Sigmoid colon (tissue), 6 donors: ENCODE measurements at regions not wholly inside any gene's neighbourhood (a gene's known extent, or its start where the extent isn't known, plus 50 kb on each side); places are given as distances from the start of the nearest gene placed in this dataset.
A peak's percentile ranks its signal among the peaks of the same experiment; 100 is the strongest.
"Not testable (repeated sequence)": the region's sequence is repeated elsewhere in the genome, so short reads cannot be mapped to it uniquely, and the experiment has no call there.

ENCODE experiments used
- DNase-seq: peaks from one replicate; pipeline ENCODE4 v3.0.0-alpha.2; 2019
- H3K27ac ChIP-seq, 4 donors: fragments of 200-600 bp; sonication (generic); one replicate each; pipeline ENCODE4 v1.5.1; 2016 to 2019; ENCODE audit warnings: mild to moderate bottlenecking in 1 of 4
- H3K27me3 ChIP-seq, 3 donors: fragments of 200-600 bp; sonication (generic); one replicate each; pipeline ENCODE4 v1.5.1; 2019; ENCODE audit warnings: mild to moderate bottlenecking in 1 of 3
- H3K36me3 ChIP-seq, 4 donors: fragments of 200-600 bp; sonication (generic); one replicate each; pipeline ENCODE4 v1.5.1; 2016 to 2019
- H3K4me1 ChIP-seq, 4 donors: fragments of 200-600 bp; sonication (generic); one replicate each; pipeline ENCODE4 v1.5.1; 2017 to 2019
- H3K4me3 ChIP-seq, 4 donors: fragments of 200-600 bp; sonication (generic); one replicate each; pipeline ENCODE4 v1.5.1; 2017 to 2019; ENCODE audit warnings: mild to moderate bottlenecking in 2 of 4, moderate library complexity in 1 of 4
- H3K9me3 ChIP-seq, 4 donors: fragments of 200-600 bp in 3 of 4; sonication (generic) in 3 of 4; one replicate each; pipeline versions ENCODE4 v1.5.1 to v1.6.1; 2013 to 2019
- CTCF ChIP-seq, 4 experiments: fragments of 450-650 bp in 3 of 4; fragments of 200-600 bp in 1 of 4; IDR thresholded peaks; one replicate each; pipeline ENCODE4 v1.5.1; 2016 to 2019; ENCODE audit warnings: antibody characterized with exemption in 4 of 4, mild to moderate bottlenecking in 3 of 4, moderate library complexity in 2 of 4
- EP300 ChIP-seq, 4 donors: sonication (generic); formaldehyde crosslinking; IDR thresholded peaks; one replicate each; pipeline ENCODE4 v1.6.1; 2017; ENCODE audit warnings: antibody characterized with exemption in 4 of 4
- POLR2A ChIP-seq, 2 donors: fragments of 450-650 bp; IDR thresholded peaks; one replicate each; pipeline ENCODE4 v1.6.1; 2016; ENCODE audit warnings: antibody characterized with exemption in 2 of 2, mild to moderate bottlenecking in 2 of 2, moderate library complexity in 2 of 2
- POLR2AphosphoS5 ChIP-seq, 4 donors: sonication (generic); formaldehyde crosslinking; IDR thresholded peaks; one replicate each; pipeline ENCODE4 v1.6.1; 2017; ENCODE audit warnings: antibody characterized with exemption in 4 of 4
- WGBS, 2 donors: extraction: QIAGEN DNeasy Blood & Tissue Kit; methylation state at CpG; one replicate each; pipeline ENCODE4 v1.1.7; 2013; 5-methylcytosine and 5-hydroxymethylcytosine counted together
- intact Hi-C: fragments of 100-400 bp; cut with DNase I; formaldehyde crosslinking; loops from one replicate; pipeline ENCODE4 v1.15.1; 2023
- donor health status: healthy with polysubstance abuse.
- donor health status: healthy.

- DNase-seq, result peak; percentile 45
- Histone ChIP-seq H3K4me3 (no peak overlapping the region), H3K9me3 (peaks cover 0 to 4% (median 0%) of the 10 kb centered on the region in 4 donors), H3K4me1 (no peaks in the 10 kb centered on the region), H3K27me3 (no peaks in the 10 kb centered on the region), H3K27ac (no peak overlapping the region), H3K36me3 (no peaks in the 10 kb centered on the region)
- TF ChIP-seq CTCF (IDR thresholded peaks at IDR 0.05), result no peak
- TF ChIP-seq EP300 (IDR thresholded peaks at IDR 0.05), result no peak
- no peak for TF ChIP-seq POLR2A (IDR thresholded peaks at IDR 0.05)
- no peak for TF ChIP-seq POLR2AphosphoS5 (IDR thresholded peaks at IDR 0.05)
- intact Hi-C loops, result no loop called here
- 92 to 94% methylated on average over 25 of the region's 25 CpGs for WGBS, 2 donors
Observed at GRCh38 chr14:104307627-104308401, 169.4 kb downstream of the KIF26A start.

- H3K4me3 ChIP-seq, H3K36me3 ChIP-seq, H3K9me3 ChIP-seq, intact Hi-C loops, H3K27me3 ChIP-seq, DNase-seq, H3K27ac ChIP-seq, H3K4me1 ChIP-seq: not testable (repeated sequence)
- 67 to 83% methylated on average over 10 of the region's 10 CpGs for WGBS, 2 donors
Observed at GRCh38 chr14:104308534-104308933, 170.1 kb downstream of the KIF26A start.

GRCh38 chr14:104309657-104310369, 171.4 kb downstream of the KIF26A start:
- no peaks in the 10 kb centered on the region for H3K4me1 ChIP-seq
- intact Hi-C loops, result no loop called here
- TF ChIP-seq CTCF (IDR thresholded peaks at IDR 0.05), result no peak
- TF ChIP-seq POLR2AphosphoS5 (IDR thresholded peaks at IDR 0.05), result no peak
- no peak for TF ChIP-seq EP300 (IDR thresholded peaks at IDR 0.05)
- no peak for TF ChIP-seq POLR2A (IDR thresholded peaks at IDR 0.05)
- peaks cover 0 to 4% (median 0%) of the 10 kb centered on the region in 4 donors for H3K9me3 ChIP-seq
- H3K27ac ChIP-seq, result no peak overlapping the region
- H3K36me3 ChIP-seq, result no peaks in the 10 kb centered on the region
- H3K4me3 ChIP-seq, result no peak overlapping the region
- DNase-seq, result peak; percentile 40
- no peaks in the 10 kb centered on the region for H3K27me3 ChIP-seq
- 86 to 89% methylated on average over 8 of the region's 8 CpGs for WGBS, 2 donors

- Histone ChIP-seq H3K4me3 (no peak overlapping the region), H3K9me3 (peaks cover 0 to 4% (median 0%) of the 10 kb centered on the region in 4 donors), H3K36me3 (no peaks in the 10 kb centered on the region), H3K4me1 (no peaks in the 10 kb centered on the region), H3K27ac (no peak overlapping the region), H3K27me3 (no peaks in the 10 kb centered on the region)
- DNase-seq, result peak; percentile 28
- intact Hi-C loops, result no loop called here
- TF ChIP-seq POLR2AphosphoS5 (IDR thresholded peaks at IDR 0.05), result no peak
- no peak for TF ChIP-seq EP300 (IDR thresholded peaks at IDR 0.05)
- WGBS, 2 donors, result 68 to 85% methylated on average over 4 of the region's 4 CpGs
Observed at GRCh38 chr14:104311358-104311757, 173.0 kb downstream of the KIF26A start.

- intact Hi-C loops, result no loop called here
- Histone ChIP-seq H3K9me3 (peaks cover 0 to 4% (median 0%) of the 10 kb centered on the region in 4 donors), H3K4me1 (peaks cover 0 to 6% (median 2%) of the 10 kb centered on the region in 4 donors), H3K36me3 (no peaks in the 10 kb centered on the region), H3K27ac (no peak overlapping the region), H3K4me3 (no peak overlapping the region), H3K27me3 (no peaks in the 10 kb centered on the region)
- peak; percentile 27 for DNase-seq
- 83 to 84% methylated on average over 4 of the region's 4 CpGs for WGBS, 2 donors
- TF ChIP-seq POLR2AphosphoS5 (IDR thresholded peaks at IDR 0.05) (no peak), POLR2A (IDR thresholded peaks at IDR 0.05) (no peak), CTCF (IDR thresholded peaks at IDR 0.05) (no peak), EP300 (IDR thresholded peaks at IDR 0.05) (no peak)
Observed at GRCh38 chr14:104313674-104314073, 175.3 kb downstream of the KIF26A start.
